BE2C (cell line): ENCODE measurements at regions not wholly inside any gene's neighbourhood (a gene's known extent, or its start where the extent isn't known, plus 50 kb on each side); places are given as distances from the start of the nearest gene placed in this dataset.

Experiments used
- DNase-seq: peaks from one replicate; pipeline ENCODE4 v3.0.0-alpha.2; 2020
- H3K27me3 ChIP-seq: fragments of 250-450 bp; sonication (Bioruptor Pico); 2 replicates; pipeline ENCODE4 v1.5.1; 2020; ENCODE audit warnings: mild to moderate bottlenecking
- H3K36me3 ChIP-seq: fragments of 250-450 bp; sonication (Bioruptor Pico); 2 replicates; pipeline ENCODE4 v1.5.1; 2020; ENCODE audit warnings: mild to moderate bottlenecking
- H3K4me1 ChIP-seq: fragments of 250-450 bp; sonication (Bioruptor Pico); 2 replicates; pipeline ENCODE4 v1.5.1; 2020
- H3K4me3 ChIP-seq: 2 replicates; pipeline ENCODE4 v1.5.1; 2011; ENCODE audit warnings: low read depth, low read length
- H3K9me3 ChIP-seq: fragments of 250-450 bp; sonication (Bioruptor Pico); 2 replicates; pipeline ENCODE4 v1.5.1; 2020
- CTCF ChIP-seq: IDR thresholded peaks from 2 replicates; pipeline ENCODE4 v1.5.1; 2012; ENCODE audit warnings: mild to moderate bottlenecking, low read depth, low read length

- Histone ChIP-seq H3K9me3 (peaks cover 2% of the 10 kb centered on the region; the same call in 1 of the 2 replicates), H3K4me1 (peaks cover 19% of the 10 kb centered on the region), H3K27me3 (0 out of 2 replicates have a peak, but pooled peaks cover 2% of the 10 kb centered on the region), H3K36me3 (no peaks in the 10 kb centered on the region), H3K4me3 (no peak overlapping the region; the same call in 1 of the 2 replicates)
- TF ChIP-seq CTCF, result no peak
- peak; percentile 18 for DNase-seq
These were observed 53.1 kb upstream of the TRIM67 start for GRCh38 chr1:231108516-231109302.

- peaks cover 2% of the 10 kb centered on the region; the same call in 1 of the 2 replicates for H3K9me3 ChIP-seq
- H3K27me3 ChIP-seq, result no peaks in the 10 kb centered on the region
- no peak overlapping the region for H3K4me3 ChIP-seq
- peaks cover 19% of the 10 kb centered on the region for H3K4me1 ChIP-seq
- DNase-seq, result no peak
- no peaks in the 10 kb centered on the region for H3K36me3 ChIP-seq
- no peak for TF ChIP-seq CTCF
These were observed 54.1 kb upstream of the TRIM67 start for GRCh38 chr1:231107600-231108326.

GRCh38 chr1:231107151-231107550 is 54.7 kb upstream of the TRIM67 start:
- Histone ChIP-seq H3K4me3 (no peak overlapping the region), H3K9me3 (peaks cover under 1% of the 10 kb centered on the region; the same call in 1 of the 2 replicates), H3K36me3 (no peaks in the 10 kb centered on the region), H3K27me3 (no peaks in the 10 kb centered on the region), H3K4me1 (peaks cover 19% of the 10 kb centered on the region)
- TF ChIP-seq CTCF, result no peak
- DNase-seq, result no peak

GRCh38 chr1:231106347-231106746 is 55.5 kb upstream of the TRIM67 start:
- TF ChIP-seq CTCF, result no peak
- no peaks in the 10 kb centered on the region for H3K36me3 ChIP-seq

GRCh38 chr1:231104917-231105316 is 56.9 kb upstream of the TRIM67 start:
- DNase-seq, result no peak
- Histone ChIP-seq H3K36me3 (no peaks in the 10 kb centered on the region), H3K4me3 (no peak overlapping the region), H3K27me3 (no peaks in the 10 kb centered on the region), H3K9me3 (no peaks in the 10 kb centered on the region), H3K4me1 (peaks cover 19% of the 10 kb centered on the region)
- no peak for TF ChIP-seq CTCF

More at GRCh38 chr1:231106347-231106746, 55.5 kb upstream of the TRIM67 start:
- Histone ChIP-seq H3K4me3 (no peak overlapping the region), H3K27me3 (no peaks in the 10 kb centered on the region), H3K9me3 (no peaks in the 10 kb centered on the region), H3K4me1 (peaks cover 19% of the 10 kb centered on the region)
- no peak for DNase-seq

GRCh38 chr1:231103961-231104360 is 57.9 kb upstream of the TRIM67 start:
- H3K9me3 ChIP-seq, result no peaks in the 10 kb centered on the region
- DNase-seq, result no peak
- no peak for TF ChIP-seq CTCF
- H3K36me3 ChIP-seq, result no peaks in the 10 kb centered on the region
- H3K27me3 ChIP-seq, result no peaks in the 10 kb centered on the region
- H3K4me3 ChIP-seq, result no peak overlapping the region
- peaks cover 19% of the 10 kb centered on the region for H3K4me1 ChIP-seq
